Spleen (tissue), 7 donors: ENCODE measurements at regions not wholly inside any gene's neighbourhood (a gene's known extent, or its start where the extent isn't known, plus 50 kb on each side); places are given as distances from the start of the nearest gene placed in this dataset.

Source experiments
- CTCF ChIP-seq, 11 experiments: fragments of 200-600 bp in 7 of 11; fragments of 450-650 bp in 4 of 11; sonication (generic) in 4 of 11; IDR thresholded peaks in 8 of 11; conservative IDR thresholded peaks in 3 of 11; 1 replicate in 7 of 11; 2 replicates in 4 of 11; pipeline versions ENCODE4 v1.4.0 to v1.8.0; 2016 to 2021; ENCODE audit warnings: antibody characterized with exemption in 11 of 11, inconsistent platforms in 4 of 11, mild to moderate bottlenecking in 1 of 11
- POLR2A ChIP-seq, 3 donors: fragments of 450-650 bp; IDR thresholded peaks; one replicate each; pipeline ENCODE4 v1.5.1; 2017; ENCODE audit warnings: antibody characterized with exemption in 3 of 3, mild to moderate bottlenecking in 1 of 3
- donor health status: DM: no; HTN: no; CAD: no; lungs with moderate emphysema.
- donor health status: DM: no; HTN: no; CAD: no.
- donor health status: DM: no; HTN: no; CAD: no.

GRCh38 chr13:89678466-89679121 is 1668.9 kb upstream of the MIR17HG start:
- no peak for TF ChIP-seq CTCF (IDR thresholded peaks at IDR 0.05 in 8 of 11, conservative IDR thresholded peaks at IDR 0.05 in 3 of 11)
- no peak for TF ChIP-seq POLR2A (IDR thresholded peaks at IDR 0.05)
